ENCODE measurements at regions not wholly inside any gene's neighbourhood (a gene's known extent, or its start where the extent isn't known, plus 50 kb on each side); places are given as distances from the start of the nearest gene placed in this dataset.

DNA sequence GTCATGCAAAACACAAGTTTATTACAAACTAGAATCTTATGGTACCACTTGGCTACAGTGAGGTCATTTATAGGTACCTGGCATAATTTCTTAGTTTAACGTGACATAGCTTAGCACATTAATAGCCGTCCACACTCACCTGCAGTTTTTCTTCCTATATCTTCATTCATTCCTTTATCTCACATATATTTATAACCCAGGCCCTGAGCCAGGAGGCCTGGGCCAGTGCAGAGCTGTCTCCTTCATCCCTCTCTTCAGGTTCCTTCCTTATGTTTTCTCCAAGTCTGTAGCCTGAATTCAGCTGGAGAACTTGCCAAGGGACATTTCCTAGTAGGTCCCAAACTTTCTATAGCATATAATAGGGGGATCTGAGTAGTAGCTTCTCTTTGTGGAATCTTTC is 367.9 kb upstream of the SGCD start:
- Mint-ChIP-seq H3K9me3 (no peaks in the 10 kb centered on the region), H3K4me3 (no peak overlapping the region), H3K4me1 (ENCODE audit: low read depth) (no peaks in the 10 kb centered on the region), H3K27ac (no peak overlapping the region), H3K36me3 (ENCODE audit: low read depth) (no peaks in the 10 kb centered on the region), H3K27me3 (peaks cover 4% of the 10 kb centered on the region)

DNA sequence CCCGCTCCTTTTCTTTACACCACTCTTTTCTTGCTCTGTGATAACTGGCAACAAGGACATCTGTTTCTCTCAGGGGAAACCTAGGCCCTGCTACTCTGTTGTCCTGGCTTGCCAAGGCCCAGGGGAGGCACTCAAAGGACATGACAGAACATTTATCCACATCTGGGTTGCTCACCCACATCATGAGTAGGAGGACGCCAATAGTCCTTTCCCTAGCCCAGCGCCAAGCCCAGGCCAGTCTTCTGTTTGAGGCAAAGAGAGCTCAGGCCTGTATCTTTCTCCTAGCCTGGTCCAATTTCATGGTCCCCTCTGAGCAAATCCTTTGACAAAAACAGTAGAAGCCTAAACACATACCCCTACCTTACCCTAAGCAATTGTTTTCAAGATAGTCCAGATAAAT is 366.8 kb upstream of the SGCD start:
- no peaks in the 10 kb centered on the region for H3K4me1 Mint-ChIP-seq (ENCODE audit: low read depth)
- H3K27ac Mint-ChIP-seq: no peak overlapping the region
- no peak overlapping the region for H3K4me3 Mint-ChIP-seq
- no peaks in the 10 kb centered on the region for H3K36me3 Mint-ChIP-seq (ENCODE audit: low read depth)
- H3K9me3 Mint-ChIP-seq: no peaks in the 10 kb centered on the region
- peaks cover 4% of the 10 kb centered on the region for H3K27me3 Mint-ChIP-seq

DNA sequence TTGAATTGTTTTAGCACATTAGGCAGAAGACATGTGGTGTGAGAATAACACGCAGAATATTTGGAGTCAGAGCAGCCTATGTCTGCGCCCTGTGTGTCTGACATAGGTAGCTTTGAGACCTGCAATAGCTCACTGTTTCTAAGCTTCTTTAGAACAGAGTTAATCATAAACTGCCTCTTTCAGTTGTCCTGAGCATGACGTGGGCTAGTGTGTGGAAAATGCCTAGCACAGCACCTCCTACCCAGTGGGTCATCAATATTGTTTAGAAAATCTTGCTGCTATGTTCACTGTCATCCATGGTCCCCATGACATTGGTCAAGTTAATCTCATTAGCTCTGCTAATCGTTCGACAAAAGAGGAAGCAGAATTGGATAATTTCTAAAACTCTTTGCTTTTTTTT is 357.4 kb upstream of the SGCD start:
- H3K9me3 Mint-ChIP-seq: peaks cover 10% of the 10 kb centered on the region
- no peaks in the 10 kb centered on the region for H3K36me3 Mint-ChIP-seq (ENCODE audit: low read depth)
- no peak overlapping the region for H3K27ac Mint-ChIP-seq
- no peak overlapping the region for H3K4me3 Mint-ChIP-seq
- H3K27me3 Mint-ChIP-seq: peaks cover 15% of the 10 kb centered on the region
- H3K4me1 Mint-ChIP-seq (ENCODE audit: low read depth): no peaks in the 10 kb centered on the region

DNA sequence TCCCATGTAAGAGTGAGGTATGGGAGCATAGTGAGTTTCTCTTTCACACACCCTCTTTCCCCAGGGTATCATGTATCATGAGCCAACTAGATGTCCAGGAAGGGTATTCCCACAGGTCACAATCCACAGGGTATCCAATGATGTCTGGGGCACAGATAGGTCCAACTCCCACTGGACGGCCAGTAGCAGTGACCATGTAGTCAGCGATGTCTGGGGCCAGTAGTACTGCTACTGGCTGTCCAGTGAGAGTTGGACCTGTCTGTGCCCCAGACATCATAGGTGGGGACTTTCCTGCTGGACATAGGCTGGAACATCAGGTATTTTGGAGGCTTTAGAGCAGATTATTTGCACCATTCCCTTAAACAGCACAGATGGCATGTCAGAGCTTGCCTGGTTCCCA is 352.6 kb upstream of the SGCD start:
- Mint-ChIP-seq H3K27ac (no peak overlapping the region), H3K4me1 (ENCODE audit: low read depth) (no peaks in the 10 kb centered on the region), H3K36me3 (ENCODE audit: low read depth) (no peaks in the 10 kb centered on the region), H3K4me3 (no peak overlapping the region), H3K9me3 (no peaks in the 10 kb centered on the region), H3K27me3 (peaks cover 14% of the 10 kb centered on the region)

DNA sequence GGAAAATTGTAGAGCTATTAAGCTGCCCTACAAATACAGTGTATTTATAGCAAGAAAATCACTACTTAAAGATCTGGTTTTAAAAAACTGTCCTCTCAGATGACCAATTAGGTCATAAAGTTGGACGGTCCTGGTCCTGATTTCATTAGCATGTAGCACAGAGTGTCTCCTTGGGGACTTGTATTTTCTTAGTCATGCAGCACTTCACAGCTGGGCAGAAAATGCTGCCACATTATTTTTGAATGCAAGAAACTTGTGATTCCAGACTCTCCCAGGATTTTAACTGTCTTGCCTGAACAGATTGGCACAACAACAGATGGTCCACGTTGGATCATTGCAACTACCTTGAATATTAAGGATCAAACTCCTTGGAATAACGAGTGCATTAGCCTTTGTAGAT is 348.1 kb upstream of the SGCD start:
- Mint-ChIP-seq H3K36me3 (ENCODE audit: low read depth) (no peaks in the 10 kb centered on the region), H3K27ac (no peak overlapping the region), H3K4me3 (no peak overlapping the region), H3K4me1 (ENCODE audit: low read depth) (no peaks in the 10 kb centered on the region), H3K9me3 (no peaks in the 10 kb centered on the region), H3K27me3 (peaks cover 8% of the 10 kb centered on the region)

DNA sequence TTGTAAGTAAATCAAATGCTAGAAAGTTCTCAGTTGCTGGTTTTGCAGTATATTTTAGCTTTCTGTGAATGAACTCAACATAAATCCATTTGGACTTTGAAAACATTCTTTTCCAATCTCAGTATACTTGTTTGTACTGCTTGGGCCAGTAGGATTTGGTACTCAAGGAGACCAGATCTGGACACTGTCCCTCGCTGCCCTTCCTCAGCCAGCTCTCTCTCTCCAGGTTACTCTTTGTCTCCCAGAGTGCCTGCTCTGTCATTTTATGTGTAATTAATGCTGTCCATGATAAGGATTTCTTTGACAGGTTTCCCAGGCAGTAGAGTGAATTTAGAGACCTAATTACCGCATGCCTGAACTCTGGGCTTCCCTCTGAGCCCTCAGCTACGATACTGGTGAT is 344.6 kb upstream of the SGCD start:
- no peak overlapping the region for H3K4me3 Mint-ChIP-seq
- H3K27ac Mint-ChIP-seq: no peak overlapping the region
- no peaks in the 10 kb centered on the region for H3K36me3 Mint-ChIP-seq (ENCODE audit: low read depth)
- H3K4me1 Mint-ChIP-seq (ENCODE audit: low read depth): no peaks in the 10 kb centered on the region
- peaks cover 4% of the 10 kb centered on the region for H3K27me3 Mint-ChIP-seq
- no peaks in the 10 kb centered on the region for H3K9me3 Mint-ChIP-seq

DNA sequence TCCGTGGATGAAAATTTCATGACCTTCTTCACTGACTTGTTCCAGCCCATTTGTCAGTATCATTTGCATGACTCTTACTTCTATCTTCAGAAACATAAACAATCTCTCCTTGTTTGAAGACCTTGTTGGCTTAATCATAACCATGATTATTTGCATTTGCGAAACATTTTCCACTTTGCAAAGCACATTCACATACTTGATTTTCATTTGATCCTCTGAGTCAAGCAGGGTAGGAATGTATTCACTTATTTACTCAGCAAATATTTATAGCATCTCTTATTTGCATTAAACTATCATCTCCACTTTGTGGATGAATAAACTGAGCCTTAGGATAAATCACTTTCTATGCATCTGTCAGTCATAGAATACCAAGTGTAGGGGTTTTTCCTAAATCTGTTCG is 343.0 kb upstream of the SGCD start:
- H3K36me3 Mint-ChIP-seq (ENCODE audit: low read depth): no peaks in the 10 kb centered on the region
- no peak overlapping the region for H3K4me3 Mint-ChIP-seq
- H3K9me3 Mint-ChIP-seq: no peaks in the 10 kb centered on the region
- H3K4me1 Mint-ChIP-seq (ENCODE audit: low read depth): no peaks in the 10 kb centered on the region
- H3K27ac Mint-ChIP-seq: no peak overlapping the region
- H3K27me3 Mint-ChIP-seq: peaks cover 4% of the 10 kb centered on the region

DNA sequence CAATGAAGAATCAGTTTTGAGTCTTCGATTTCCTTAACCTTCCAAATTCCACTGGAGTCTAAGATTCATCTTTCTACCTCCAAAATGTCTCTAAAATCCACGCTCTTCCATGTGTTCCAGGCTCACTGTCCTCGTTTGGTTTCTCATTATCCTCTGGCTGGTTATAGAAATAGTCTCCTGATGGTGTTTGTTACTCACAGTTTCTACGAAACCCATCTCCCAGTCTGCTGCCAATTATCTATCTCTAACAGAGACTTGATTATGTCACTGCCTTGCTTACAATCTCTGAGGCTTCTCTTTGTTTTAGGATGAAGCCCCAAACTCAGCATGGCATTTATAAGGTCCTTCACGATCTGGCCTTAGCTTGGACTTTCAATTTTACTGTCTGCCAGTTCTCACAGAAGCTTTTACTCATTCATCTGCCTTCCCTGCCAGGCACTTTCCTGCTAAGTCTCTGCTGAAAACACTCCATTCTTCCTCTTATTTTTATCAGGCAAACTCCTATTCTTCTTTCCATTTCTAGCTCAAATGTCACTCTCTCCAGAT is 339.6 kb upstream of the SGCD start:
- H3K27me3 Mint-ChIP-seq: peaks cover 4% of the 10 kb centered on the region
- H3K27ac Mint-ChIP-seq: no peak overlapping the region
- no peaks in the 10 kb centered on the region for H3K9me3 Mint-ChIP-seq
- no peaks in the 10 kb centered on the region for H3K36me3 Mint-ChIP-seq (ENCODE audit: low read depth)
- no peak overlapping the region for H3K4me3 Mint-ChIP-seq
- no peaks in the 10 kb centered on the region for H3K4me1 Mint-ChIP-seq (ENCODE audit: low read depth)

DNA sequence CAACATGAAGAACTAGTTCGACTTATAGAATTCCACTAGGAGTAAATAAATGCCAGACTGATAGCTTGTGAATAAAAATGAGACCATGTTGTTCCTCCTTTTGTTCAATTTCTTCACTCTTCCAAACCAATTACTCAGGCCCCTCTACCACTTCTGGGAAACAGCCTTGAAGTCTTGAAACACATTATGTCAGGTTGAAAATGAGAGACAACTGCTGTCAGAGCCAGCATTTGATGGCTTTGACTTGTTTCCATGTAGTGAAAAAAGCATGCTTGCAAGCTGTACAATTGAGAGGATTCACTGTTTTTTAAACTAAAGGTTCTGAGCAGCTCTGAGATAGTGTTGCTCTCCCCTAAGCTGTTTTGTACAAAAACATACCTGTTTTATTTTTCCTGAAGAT is 337.1 kb upstream of the SGCD start:
- Mint-ChIP-seq H3K4me3 (no peak overlapping the region), H3K9me3 (no peaks in the 10 kb centered on the region), H3K27me3 (peaks cover 4% of the 10 kb centered on the region), H3K27ac (no peak overlapping the region), H3K4me1 (ENCODE audit: low read depth) (no peaks in the 10 kb centered on the region), H3K36me3 (ENCODE audit: low read depth) (no peaks in the 10 kb centered on the region)

DNA sequence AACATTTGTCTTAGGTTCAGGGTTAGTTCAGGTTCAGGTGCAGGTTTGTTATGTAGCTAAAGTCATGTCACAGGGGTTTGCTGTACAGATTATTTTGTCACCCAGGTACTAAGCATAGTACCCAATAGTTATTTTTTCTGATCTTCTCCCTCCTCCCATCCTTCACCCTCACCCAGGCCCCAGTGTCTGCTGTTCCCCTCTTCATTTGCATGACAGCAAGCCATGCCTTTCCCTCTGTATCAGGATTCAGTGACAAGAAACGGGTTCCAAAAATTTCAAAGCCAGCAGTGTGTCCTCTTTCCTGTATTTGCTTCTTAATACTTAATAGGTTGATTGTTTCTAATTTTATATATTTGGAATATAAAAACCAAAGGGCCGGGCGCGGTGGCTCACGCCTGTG is 330.8 kb upstream of the SGCD start:
- H3K27ac Mint-ChIP-seq: no peak overlapping the region
- peaks cover 4% of the 10 kb centered on the region for H3K27me3 Mint-ChIP-seq
- no peaks in the 10 kb centered on the region for H3K9me3 Mint-ChIP-seq
- H3K4me1 Mint-ChIP-seq (ENCODE audit: low read depth): no peaks in the 10 kb centered on the region
- no peak overlapping the region for H3K4me3 Mint-ChIP-seq
- H3K36me3 Mint-ChIP-seq (ENCODE audit: low read depth): no peaks in the 10 kb centered on the region

DNA sequence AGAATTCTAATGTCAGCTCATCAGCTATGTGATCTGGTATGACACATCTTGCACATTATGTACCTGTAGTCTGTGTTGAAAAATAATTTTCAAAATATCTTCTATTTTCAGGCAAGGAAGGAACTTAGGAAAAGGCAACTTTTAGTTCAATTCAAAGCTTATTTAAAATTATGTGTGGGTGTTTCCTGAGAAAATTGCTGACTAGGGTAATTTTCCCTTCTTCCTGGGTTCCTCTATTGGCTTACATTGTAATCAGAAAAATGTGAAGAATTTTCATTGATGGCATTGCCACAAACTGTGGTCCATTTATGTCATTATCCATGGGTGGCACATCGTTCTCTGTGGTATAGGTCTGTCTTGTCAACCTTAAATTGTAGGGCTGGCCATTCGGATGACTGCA is 328.7 kb upstream of the SGCD start:
- no peaks in the 10 kb centered on the region for H3K4me1 Mint-ChIP-seq (ENCODE audit: low read depth)
- no peak overlapping the region for H3K27ac Mint-ChIP-seq
- no peaks in the 10 kb centered on the region for H3K9me3 Mint-ChIP-seq
- H3K27me3 Mint-ChIP-seq: no peaks in the 10 kb centered on the region
- no peaks in the 10 kb centered on the region for H3K36me3 Mint-ChIP-seq (ENCODE audit: low read depth)
- no peak overlapping the region for H3K4me3 Mint-ChIP-seq

DNA sequence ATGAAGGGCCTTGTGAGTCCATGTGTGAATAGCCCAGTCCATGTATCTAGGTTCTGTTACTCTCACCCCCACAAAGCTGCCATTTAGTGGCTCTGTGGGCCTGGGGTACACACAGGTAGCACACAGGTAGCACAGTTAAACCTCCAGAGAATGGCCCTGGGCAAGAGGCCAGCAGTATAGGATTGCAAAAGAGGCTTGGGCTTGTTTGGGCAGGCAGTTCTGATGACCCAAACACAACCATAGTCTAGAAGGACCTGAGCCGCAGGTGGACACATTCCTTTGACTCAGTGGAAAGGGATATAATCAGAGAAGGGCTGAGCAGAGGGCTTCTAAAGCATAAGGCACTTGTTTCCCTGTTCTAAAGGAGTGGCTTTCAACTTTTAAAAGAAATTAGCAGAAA is 326.8 kb upstream of the SGCD start:
- Mint-ChIP-seq H3K36me3 (ENCODE audit: low read depth) (no peaks in the 10 kb centered on the region), H3K4me3 (no peak overlapping the region), H3K27ac (no peak overlapping the region), H3K27me3 (peaks cover 1% of the 10 kb centered on the region), H3K4me1 (ENCODE audit: low read depth) (no peaks in the 10 kb centered on the region), H3K9me3 (no peaks in the 10 kb centered on the region)

DNA sequence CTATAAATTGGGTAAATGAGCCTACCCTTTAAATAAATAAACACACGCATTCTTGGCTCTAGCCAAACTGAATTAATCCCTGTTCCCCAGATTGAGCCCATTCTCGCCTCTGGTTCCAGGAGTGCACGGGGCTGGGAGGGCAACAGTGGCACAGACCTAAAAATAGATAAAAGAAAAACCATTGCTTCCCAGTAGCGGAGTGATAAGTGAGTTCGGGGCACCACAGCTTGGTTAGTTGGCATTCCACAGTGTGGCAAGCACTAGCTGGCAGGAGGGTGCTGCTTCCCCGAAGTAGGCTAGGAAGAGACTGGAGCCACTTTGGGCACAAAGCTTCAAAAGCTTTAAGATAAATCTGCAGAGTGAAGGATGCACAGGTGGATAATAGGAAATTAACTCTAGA is 322.2 kb upstream of the SGCD start:
- H3K27me3 Mint-ChIP-seq: peaks cover 8% of the 10 kb centered on the region
- H3K27ac Mint-ChIP-seq: no peak overlapping the region
- no peaks in the 10 kb centered on the region for H3K9me3 Mint-ChIP-seq
- no peaks in the 10 kb centered on the region for H3K36me3 Mint-ChIP-seq (ENCODE audit: low read depth)
- no peak overlapping the region for H3K4me3 Mint-ChIP-seq
- no peaks in the 10 kb centered on the region for H3K4me1 Mint-ChIP-seq (ENCODE audit: low read depth)

DNA sequence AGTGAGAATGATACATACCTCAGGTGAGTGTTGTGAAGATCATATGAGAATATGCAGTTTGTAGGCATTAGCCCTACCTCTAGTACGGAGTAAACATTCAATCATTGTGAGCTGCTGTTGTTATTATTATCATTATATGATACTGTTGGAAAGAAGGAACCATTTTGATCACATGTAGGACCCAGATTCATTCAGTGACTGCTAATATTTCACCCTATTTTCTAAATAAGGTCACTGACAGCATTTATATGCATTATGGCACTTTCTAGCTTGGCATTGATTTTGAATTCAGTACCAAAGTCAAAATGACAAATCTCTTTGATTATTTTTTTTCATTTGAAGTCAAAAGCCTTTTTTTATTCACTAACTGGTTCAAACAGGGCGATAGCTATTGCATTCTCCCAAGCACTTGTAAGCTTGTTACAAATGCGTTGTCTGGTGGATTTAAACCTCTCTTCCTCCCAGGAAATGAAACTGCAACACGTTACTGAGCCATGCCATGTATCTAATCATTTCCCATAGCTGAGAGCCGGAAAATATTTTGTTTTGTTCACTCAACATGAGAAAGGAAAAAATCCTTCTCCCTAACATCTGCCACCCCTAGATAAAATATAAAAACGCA is 320.8 kb upstream of the SGCD start:
- Mint-ChIP-seq H3K27ac (no peak overlapping the region), H3K36me3 (ENCODE audit: low read depth) (no peaks in the 10 kb centered on the region), H3K4me3 (no peak overlapping the region), H3K27me3 (peaks cover 8% of the 10 kb centered on the region), H3K4me1 (ENCODE audit: low read depth) (no peaks in the 10 kb centered on the region), H3K9me3 (no peaks in the 10 kb centered on the region)

DNA sequence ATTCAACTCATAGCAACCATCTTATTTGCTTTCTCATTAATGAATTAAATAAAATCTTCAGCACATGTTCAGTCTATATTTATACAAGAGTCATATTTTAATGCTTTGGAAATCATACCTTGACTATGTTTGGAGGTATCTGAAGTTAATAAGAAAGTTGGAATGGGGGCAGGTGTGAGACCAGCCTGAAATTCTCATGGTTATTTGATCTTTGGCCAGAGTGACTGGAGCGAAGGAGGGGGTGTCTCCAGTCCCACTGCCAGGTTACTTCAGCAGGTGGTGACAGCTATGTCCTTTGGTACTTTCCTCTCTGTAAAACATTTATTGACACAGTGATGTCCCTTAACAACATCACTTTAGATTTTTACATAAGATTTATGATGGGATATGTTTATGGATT is 318.1 kb upstream of the SGCD start:
- Mint-ChIP-seq H3K4me1 (ENCODE audit: low read depth) (no peaks in the 10 kb centered on the region), H3K27ac (no peak overlapping the region), H3K36me3 (ENCODE audit: low read depth) (no peaks in the 10 kb centered on the region), H3K4me3 (no peak overlapping the region), H3K27me3 (peaks cover 8% of the 10 kb centered on the region), H3K9me3 (no peaks in the 10 kb centered on the region)

DNA sequence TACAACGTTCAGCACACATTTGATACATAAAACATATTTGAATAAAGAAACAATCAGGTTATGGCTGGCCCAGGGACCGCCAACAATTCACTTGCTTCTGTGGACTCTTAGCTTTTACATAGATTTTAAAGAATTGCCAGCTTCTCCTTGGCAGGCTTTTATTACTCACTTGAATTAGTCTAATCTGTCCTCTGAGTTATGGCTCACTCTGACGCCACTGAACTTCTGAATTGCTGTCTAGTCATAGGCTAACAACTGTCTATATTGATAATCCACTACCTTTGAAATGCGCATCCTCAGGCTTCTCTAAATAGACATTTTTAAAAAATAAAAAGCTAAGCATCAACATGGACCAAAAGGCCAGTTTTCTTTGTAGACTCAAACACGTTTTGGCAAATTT is 317.4 kb upstream of the SGCD start:
- Mint-ChIP-seq H3K4me3 (no peak overlapping the region), H3K9me3 (no peaks in the 10 kb centered on the region), H3K27ac (no peak overlapping the region), H3K27me3 (peaks cover 8% of the 10 kb centered on the region), H3K36me3 (ENCODE audit: low read depth) (no peaks in the 10 kb centered on the region), H3K4me1 (ENCODE audit: low read depth) (no peaks in the 10 kb centered on the region)
